PFSK-1 (cell line): ENCODE measurements at regions not wholly inside any gene's neighbourhood (a gene's known extent, or its start where the extent isn't known, plus 50 kb on each side); places are given as distances from the start of the nearest gene placed in this dataset.

ENCODE experiments used
- FOXP2 ChIP-seq: optimal IDR thresholded peaks from 2 replicates; pipeline ENCODE3; 2011; ENCODE audit warnings: borderline replicate concordance, control low read depth, inconsistent platforms; ENCODE audit not compliant: insufficient read depth; ENCODE audit errors: extremely low read length, extremely low read depth
- POLR2AphosphoS5 ChIP-seq: IDR thresholded peaks from 2 replicates; pipeline ENCODE4 v1.6.1; 2012; ENCODE audit warnings: low read depth, mild to moderate bottlenecking, control low read depth, low read length, moderate library complexity
- SIN3A ChIP-seq: IDR thresholded peaks from 2 replicates; pipeline ENCODE4 v1.6.1; 2012; ENCODE audit warnings: mild to moderate bottlenecking, low read length, moderate library complexity, borderline replicate concordance; ENCODE audit not compliant: insufficient read depth
- TAF1 ChIP-seq: IDR thresholded peaks from 2 replicates; pipeline ENCODE4 v1.6.1; 2012; ENCODE audit warnings: low read length, control low read depth, borderline replicate concordance; ENCODE audit not compliant: insufficient read depth
- TF ChIP-seq, protein P1 (sequence below), 2 experiments: IDR thresholded peaks; 2 replicates each; pipeline versions ENCODE4 v1.6.1 to v1.8.0; 2011 to 2012; ENCODE audit warnings: low read depth in 2 of 2, low read length in 2 of 2, control low read depth in 1 of 2, inconsistent platforms in 1 of 2, mild to moderate bottlenecking in 1 of 2, moderate library complexity in 1 of 2; ENCODE audit not compliant: insufficient read depth in 1 of 2

DNA sequence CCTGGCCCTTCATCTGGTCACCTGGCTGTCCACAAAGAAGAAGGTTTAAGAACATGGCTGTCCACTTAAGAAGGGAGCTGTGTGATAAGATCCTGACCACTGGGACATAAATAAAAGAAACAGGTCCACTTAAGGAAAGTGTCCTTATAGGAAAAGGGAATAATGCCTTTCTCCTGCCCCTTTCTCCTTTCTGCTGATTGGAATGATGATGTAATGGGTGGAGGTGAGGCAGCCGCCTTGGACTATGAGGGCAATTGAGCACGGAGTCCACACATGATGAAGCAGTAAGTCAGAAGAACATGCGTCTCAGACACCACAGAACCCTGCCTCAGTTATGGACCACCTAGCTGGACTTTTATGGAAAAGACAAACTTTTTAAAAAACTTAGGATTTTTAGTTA is 401.1 kb downstream of the SHANK2 start:
- no peak for TF ChIP-seq FOXP2
- TF ChIP-seq POLR2AphosphoS5 = no peak
- no peak for TF ChIP-seq TAF1
- TF ChIP-seq, protein P1, sequence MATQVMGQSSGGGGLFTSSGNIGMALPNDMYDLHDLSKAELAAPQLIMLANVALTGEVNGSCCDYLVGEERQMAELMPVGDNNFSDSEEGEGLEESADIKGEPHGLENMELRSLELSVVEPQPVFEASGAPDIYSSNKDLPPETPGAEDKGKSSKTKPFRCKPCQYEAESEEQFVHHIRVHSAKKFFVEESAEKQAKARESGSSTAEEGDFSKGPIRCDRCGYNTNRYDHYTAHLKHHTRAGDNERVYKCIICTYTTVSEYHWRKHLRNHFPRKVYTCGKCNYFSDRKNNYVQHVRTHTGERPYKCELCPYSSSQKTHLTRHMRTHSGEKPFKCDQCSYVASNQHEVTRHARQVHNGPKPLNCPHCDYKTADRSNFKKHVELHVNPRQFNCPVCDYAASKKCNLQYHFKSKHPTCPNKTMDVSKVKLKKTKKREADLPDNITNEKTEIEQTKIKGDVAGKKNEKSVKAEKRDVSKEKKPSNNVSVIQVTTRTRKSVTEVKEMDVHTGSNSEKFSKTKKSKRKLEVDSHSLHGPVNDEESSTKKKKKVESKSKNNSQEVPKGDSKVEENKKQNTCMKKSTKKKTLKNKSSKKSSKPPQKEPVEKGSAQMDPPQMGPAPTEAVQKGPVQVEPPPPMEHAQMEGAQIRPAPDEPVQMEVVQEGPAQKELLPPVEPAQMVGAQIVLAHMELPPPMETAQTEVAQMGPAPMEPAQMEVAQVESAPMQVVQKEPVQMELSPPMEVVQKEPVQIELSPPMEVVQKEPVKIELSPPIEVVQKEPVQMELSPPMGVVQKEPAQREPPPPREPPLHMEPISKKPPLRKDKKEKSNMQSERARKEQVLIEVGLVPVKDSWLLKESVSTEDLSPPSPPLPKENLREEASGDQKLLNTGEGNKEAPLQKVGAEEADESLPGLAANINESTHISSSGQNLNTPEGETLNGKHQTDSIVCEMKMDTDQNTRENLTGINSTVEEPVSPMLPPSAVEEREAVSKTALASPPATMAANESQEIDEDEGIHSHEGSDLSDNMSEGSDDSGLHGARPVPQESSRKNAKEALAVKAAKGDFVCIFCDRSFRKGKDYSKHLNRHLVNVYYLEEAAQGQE (IDR thresholded peaks at IDR 0.05; ENCODE audit: insufficient read depth in 1 of 2, low read depth in 2 of 2, low read length in 2 of 2) = no peak

DNA sequence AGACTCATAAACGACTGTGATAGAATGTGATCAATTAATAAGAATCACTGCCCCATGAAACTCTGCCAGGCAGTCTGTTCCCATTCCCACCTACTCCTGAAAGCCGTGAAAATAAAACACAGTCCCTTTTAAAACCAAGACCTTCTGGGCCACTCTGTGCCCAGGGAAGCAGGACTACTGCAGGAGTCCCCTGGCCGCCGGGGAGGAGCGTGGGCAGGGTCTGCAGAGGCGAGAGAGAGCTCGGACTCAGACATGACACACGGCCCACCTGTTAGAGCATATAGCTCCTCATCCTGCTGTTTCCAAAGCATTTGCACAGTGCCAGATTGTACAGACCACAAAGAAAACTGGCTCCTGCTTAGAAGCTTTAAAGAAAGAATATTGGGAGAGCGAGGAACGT is 400.5 kb downstream of the SHANK2 start:
- TF ChIP-seq, protein P1 (IDR thresholded peaks at IDR 0.05; ENCODE audit: insufficient read depth in 1 of 2, low read depth in 2 of 2, low read length in 2 of 2) = no peak
- TF ChIP-seq FOXP2 (no peak), TAF1 (no peak), POLR2AphosphoS5 (no peak), SIN3A (no peak)

DNA sequence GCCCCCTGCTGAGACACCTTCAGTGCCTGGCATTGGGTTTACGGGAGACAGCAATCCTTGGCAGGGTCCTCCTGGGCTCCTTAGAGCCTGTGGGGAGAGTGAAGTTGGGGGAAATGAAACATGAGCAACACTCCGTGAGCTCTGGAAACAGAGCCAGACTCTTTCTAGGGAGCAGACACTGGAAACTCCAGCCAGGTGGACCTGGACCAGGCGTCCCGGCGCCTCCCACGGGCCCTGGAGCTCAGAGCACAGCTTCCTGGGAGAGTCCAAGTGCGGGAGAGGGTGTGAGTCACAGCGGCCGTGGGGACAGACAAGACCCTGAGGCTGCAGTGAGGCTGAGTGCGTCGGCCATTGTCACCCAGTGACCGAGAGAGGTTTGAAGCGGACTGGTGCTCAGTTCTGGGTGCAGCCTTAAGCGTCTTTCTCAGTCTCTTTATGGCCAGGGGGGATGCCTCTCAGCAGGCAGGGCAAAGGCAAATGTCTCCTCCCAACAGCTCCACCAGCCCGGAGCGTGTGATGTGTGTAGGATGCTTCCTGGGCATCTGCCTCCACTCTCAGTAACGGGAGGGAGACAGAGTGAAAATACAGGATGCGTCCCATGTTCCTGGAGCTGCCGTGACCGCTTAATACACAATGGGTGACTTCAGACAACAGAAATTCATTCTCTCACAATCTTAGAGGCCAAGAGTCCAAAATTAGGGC is 399.2 kb downstream of the SHANK2 start:
- TF ChIP-seq FOXP2 (no peak), SIN3A (no peak), POLR2AphosphoS5 (no peak), TAF1 (no peak)
- TF ChIP-seq, protein P1 (IDR thresholded peaks at IDR 0.05; ENCODE audit: insufficient read depth in 1 of 2, low read depth in 2 of 2, low read length in 2 of 2) = no peak

DNA sequence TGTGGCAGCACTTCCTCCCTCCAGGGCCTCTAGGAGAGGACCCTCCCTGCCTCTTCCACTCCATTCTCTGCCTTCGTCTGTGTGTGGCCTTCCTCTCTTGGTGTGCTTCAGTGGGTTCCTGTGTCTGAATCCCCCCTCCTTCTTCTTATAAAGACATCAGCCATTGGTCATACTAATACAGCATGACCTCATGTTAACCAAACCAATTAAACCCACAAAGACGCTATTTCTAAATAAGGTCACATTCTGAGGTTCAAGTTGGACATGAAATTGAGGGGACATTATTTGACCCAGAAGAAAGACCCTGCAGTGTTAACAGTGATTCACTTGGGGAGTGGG is 398.6 kb downstream of the SHANK2 start:
- TF ChIP-seq TAF1 = no peak
- TF ChIP-seq FOXP2 = no peak
- TF ChIP-seq SIN3A = no peak
- no peak for TF ChIP-seq POLR2AphosphoS5
- TF ChIP-seq, protein P1 (IDR thresholded peaks at IDR 0.05; ENCODE audit: insufficient read depth in 1 of 2, low read depth in 2 of 2, low read length in 2 of 2) = no peak

DNA sequence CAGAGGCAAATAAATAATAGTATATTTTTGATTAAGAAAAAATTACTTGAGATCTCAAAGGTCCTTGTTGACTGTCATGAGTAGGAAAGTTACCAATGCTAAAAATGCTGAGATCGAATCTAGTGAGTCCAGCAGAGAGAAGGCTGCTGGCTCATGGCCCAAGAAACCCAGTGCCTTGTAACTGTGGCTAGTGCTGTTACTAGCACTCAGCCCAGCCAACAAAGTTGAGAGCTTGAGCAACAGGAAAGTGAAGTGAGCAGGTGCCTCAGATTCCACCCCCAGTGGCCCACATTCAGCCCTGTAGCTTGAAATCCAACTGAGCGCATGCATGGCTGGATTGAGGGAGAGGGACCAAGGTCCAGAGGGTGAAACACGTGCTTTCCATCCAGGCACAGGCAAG is 398.2 kb downstream of the SHANK2 start:
- no peak for TF ChIP-seq FOXP2
- TF ChIP-seq TAF1 = no peak
- TF ChIP-seq, protein P1 (IDR thresholded peaks at IDR 0.05; ENCODE audit: insufficient read depth in 1 of 2, low read depth in 2 of 2, low read length in 2 of 2) = no peak
- TF ChIP-seq POLR2AphosphoS5 = no peak
- no peak for TF ChIP-seq SIN3A
